ENCODE measurements at regions not wholly inside any gene's neighbourhood (a gene's known extent, or its start where the extent isn't known, plus 50 kb on each side); places are given as distances from the start of the nearest gene placed in this dataset.
A peak's percentile ranks its signal among the peaks of the same experiment; 100 is the strongest.

DNA sequence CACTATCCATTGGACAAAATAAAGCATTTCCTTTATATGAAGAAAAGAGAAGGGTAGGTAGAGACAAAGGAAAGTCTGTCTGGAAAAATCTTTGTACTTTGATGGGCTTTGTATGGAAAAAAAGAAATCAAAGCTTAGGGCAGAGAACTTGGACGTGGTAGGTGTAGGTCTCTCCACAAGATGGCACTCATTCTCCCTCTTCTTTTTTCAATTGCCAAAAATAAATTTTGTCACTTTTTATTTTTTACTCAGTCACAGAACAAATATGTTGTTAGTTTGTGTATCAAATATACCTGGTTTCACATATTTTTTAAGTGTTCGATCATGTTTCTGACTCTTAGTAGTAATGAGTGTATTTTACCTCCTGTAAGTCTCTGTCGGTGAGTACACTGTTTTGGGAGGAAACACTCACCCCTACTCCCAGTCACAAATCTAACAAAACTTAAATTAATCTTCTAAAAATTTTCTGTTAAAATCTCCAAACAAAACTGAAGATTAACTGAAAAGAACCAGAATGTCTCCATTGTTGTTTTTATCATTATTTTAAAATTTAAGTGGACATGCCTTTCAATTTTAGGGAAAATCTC lies 415.8 kb upstream of the GOLIM4 start:
- no peaks in the 10 kb centered on the region for H3K4me1 ChIP-seq (ENCODE audit: insufficient read depth, low read length)

GRCh38 chr3:168506589-168506988 lies 410.9 kb upstream of the GOLIM4 start:
- Mint-ChIP-seq H3K27ac (ENCODE audit: unreplicated experiment) (no peak overlapping the region), H3K4me1 (ENCODE audit: low read depth, unreplicated experiment) (no peaks in the 10 kb centered on the region)

More for the DNA sequence above, 415.8 kb upstream of the GOLIM4 start:
- Histone ChIP-seq H3K36me3 (ENCODE audit: insufficient read depth, low read length) (no peaks in the 10 kb centered on the region), H3K27me3 (ENCODE audit: insufficient read depth, low read length) (no peaks in the 10 kb centered on the region), H3K27ac (ENCODE audit: low read depth, low read length) (no peak overlapping the region), H3K79me2 (ENCODE audit: insufficient read depth, low read length) (no peaks in the 10 kb centered on the region), H2AFZ (ENCODE audit: low read depth, low read length) (no peak overlapping the region), H4K20me1 (ENCODE audit: insufficient read depth, low read length) (no peaks in the 10 kb centered on the region), H3K4me3 (ENCODE audit: insufficient read depth, low read depth, low read length) (no peak overlapping the region), H3K4me2 (ENCODE audit: low read length) (no peak overlapping the region), H3K9ac (ENCODE audit: low read length) (no peak overlapping the region), H3K9me3 (ENCODE audit: insufficient read depth, low read depth, low read length) (no peaks in the 10 kb centered on the region)
- no peaks in the 10 kb centered on the region for H3K27me3 Mint-ChIP-seq (ENCODE audit: low read depth, unreplicated experiment)
- TF ChIP-seq EZH2 (IDR thresholded peaks at IDR 0.05; ENCODE audit: insufficient read depth, low read length): no peak
- TF ChIP-seq CTCF (IDR thresholded peaks at IDR 0.05; ENCODE audit: insufficient read depth, low read depth, low read length): peak; percentile 68
- DNase-seq (ENCODE audit: low read depth) (no peak), FAIRE-seq (no peak)
- H3K27ac Mint-ChIP-seq (ENCODE audit: unreplicated experiment): no peak overlapping the region
- no peaks in the 10 kb centered on the region for H3K36me3 Mint-ChIP-seq (ENCODE audit: low read depth, unreplicated experiment)
- no peak overlapping the region for H3K4me3 Mint-ChIP-seq (ENCODE audit: unreplicated experiment)
- no peaks in the 10 kb centered on the region for H3K4me1 Mint-ChIP-seq (ENCODE audit: low read depth, unreplicated experiment)
- no peaks in the 10 kb centered on the region for H3K9me3 Mint-ChIP-seq (ENCODE audit: unreplicated experiment)

More at GRCh38 chr3:168506589-168506988, 410.9 kb upstream of the GOLIM4 start:
- no peak for FAIRE-seq
- H3K27ac ChIP-seq (ENCODE audit: low read depth, low read length): no peak overlapping the region
- H3K4me2 ChIP-seq (ENCODE audit: low read length): no peak overlapping the region
- H3K79me2 ChIP-seq (ENCODE audit: insufficient read depth, low read length): no peaks in the 10 kb centered on the region
- no peaks in the 10 kb centered on the region for H4K20me1 ChIP-seq (ENCODE audit: insufficient read depth, low read length)
- H3K27me3 Mint-ChIP-seq (ENCODE audit: low read depth, unreplicated experiment): no peaks in the 10 kb centered on the region
- H3K4me1 ChIP-seq (ENCODE audit: insufficient read depth, low read length): no peaks in the 10 kb centered on the region
- H3K4me3 Mint-ChIP-seq (ENCODE audit: unreplicated experiment): no peak overlapping the region
- TF ChIP-seq EZH2 (IDR thresholded peaks at IDR 0.05; ENCODE audit: insufficient read depth, low read length) (no peak), CTCF (IDR thresholded peaks at IDR 0.05; ENCODE audit: insufficient read depth, low read depth, low read length) (no peak)
- H3K36me3 Mint-ChIP-seq (ENCODE audit: low read depth, unreplicated experiment): no peaks in the 10 kb centered on the region
- no peaks in the 10 kb centered on the region for H3K27me3 ChIP-seq (ENCODE audit: insufficient read depth, low read length)
- H3K4me3 ChIP-seq (ENCODE audit: insufficient read depth, low read depth, low read length): no peak overlapping the region
- H3K36me3 ChIP-seq (ENCODE audit: insufficient read depth, low read length): no peaks in the 10 kb centered on the region
- no peak overlapping the region for H3K9ac ChIP-seq (ENCODE audit: low read length)
- H2AFZ ChIP-seq (ENCODE audit: low read depth, low read length): no peak overlapping the region
- H3K9me3 Mint-ChIP-seq (ENCODE audit: unreplicated experiment): no peaks in the 10 kb centered on the region
- H3K9me3 ChIP-seq (ENCODE audit: insufficient read depth, low read depth, low read length): no peaks in the 10 kb centered on the region
- DNase-seq (ENCODE audit: low read depth): no peak
